Keratinocyte (primary cell): ENCODE measurements at regions not wholly inside any gene's neighbourhood (a gene's known extent, or its start where the extent isn't known, plus 50 kb on each side); places are given as distances from the start of the nearest gene placed in this dataset.

Experiments used
- EZH2 ChIP-seq: IDR thresholded peaks from one replicate; pipeline ENCODE4 v1.6.1; 2012; ENCODE audit warnings: inconsistent platforms, mild to moderate bottlenecking, low read length, moderate library complexity
- TF ChIP-seq, protein P1 (sequence below), 3 experiments: IDR thresholded peaks in 1 of 3; conservative IDR thresholded peaks in 1 of 3; optimal IDR thresholded peaks in 1 of 3; 2 replicates in 2 of 3; 3 replicates in 1 of 3; pipeline versions ENCODE3 to v1.5.1; 2011; ENCODE audit warnings: low read length in 3 of 3, mild to moderate bottlenecking in 3 of 3, moderate library complexity in 2 of 3, control low read depth in 1 of 3, inconsistent platforms in 1 of 3; ENCODE audit not compliant: insufficient read depth in 2 of 3; ENCODE audit errors: extremely low read depth in 1 of 3

DNA sequence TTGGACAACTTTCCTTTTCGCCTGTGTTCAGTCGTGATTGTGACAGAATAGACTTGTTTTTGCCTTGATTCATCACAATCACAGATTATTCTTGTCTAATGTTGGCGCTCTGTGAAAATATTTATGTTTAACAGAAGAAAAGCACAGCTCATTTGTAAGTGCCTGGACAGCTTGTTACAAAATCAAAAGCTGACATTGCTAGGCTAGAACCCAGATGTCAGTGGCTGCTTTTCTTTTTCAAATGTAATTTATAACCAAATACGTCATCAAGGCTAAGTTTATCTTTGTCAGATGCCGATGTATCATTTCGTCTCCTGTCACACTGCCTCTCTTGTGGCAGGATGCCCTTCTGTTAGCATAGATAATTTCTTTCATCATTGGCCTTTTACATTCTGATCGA, 1227.3 kb downstream of the PLA2G4A start:
- TF ChIP-seq, protein P1, sequence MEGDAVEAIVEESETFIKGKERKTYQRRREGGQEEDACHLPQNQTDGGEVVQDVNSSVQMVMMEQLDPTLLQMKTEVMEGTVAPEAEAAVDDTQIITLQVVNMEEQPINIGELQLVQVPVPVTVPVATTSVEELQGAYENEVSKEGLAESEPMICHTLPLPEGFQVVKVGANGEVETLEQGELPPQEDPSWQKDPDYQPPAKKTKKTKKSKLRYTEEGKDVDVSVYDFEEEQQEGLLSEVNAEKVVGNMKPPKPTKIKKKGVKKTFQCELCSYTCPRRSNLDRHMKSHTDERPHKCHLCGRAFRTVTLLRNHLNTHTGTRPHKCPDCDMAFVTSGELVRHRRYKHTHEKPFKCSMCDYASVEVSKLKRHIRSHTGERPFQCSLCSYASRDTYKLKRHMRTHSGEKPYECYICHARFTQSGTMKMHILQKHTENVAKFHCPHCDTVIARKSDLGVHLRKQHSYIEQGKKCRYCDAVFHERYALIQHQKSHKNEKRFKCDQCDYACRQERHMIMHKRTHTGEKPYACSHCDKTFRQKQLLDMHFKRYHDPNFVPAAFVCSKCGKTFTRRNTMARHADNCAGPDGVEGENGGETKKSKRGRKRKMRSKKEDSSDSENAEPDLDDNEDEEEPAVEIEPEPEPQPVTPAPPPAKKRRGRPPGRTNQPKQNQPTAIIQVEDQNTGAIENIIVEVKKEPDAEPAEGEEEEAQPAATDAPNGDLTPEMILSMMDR (optimal IDR thresholded peaks at IDR 0.05 in 1 of 3, IDR thresholded peaks at IDR 0.05 in 1 of 3, conservative IDR thresholded peaks at IDR 0.05 in 1 of 3; ENCODE audit: extremely low read depth in 1 of 3, insufficient read depth in 2 of 3, low read length in 3 of 3), result no peak
- no peak for TF ChIP-seq EZH2
